ENCODE measurements at regions not wholly inside any gene's neighbourhood (a gene's known extent, or its start where the extent isn't known, plus 50 kb on each side); places are given as distances from the start of the nearest gene placed in this dataset.

DNA sequence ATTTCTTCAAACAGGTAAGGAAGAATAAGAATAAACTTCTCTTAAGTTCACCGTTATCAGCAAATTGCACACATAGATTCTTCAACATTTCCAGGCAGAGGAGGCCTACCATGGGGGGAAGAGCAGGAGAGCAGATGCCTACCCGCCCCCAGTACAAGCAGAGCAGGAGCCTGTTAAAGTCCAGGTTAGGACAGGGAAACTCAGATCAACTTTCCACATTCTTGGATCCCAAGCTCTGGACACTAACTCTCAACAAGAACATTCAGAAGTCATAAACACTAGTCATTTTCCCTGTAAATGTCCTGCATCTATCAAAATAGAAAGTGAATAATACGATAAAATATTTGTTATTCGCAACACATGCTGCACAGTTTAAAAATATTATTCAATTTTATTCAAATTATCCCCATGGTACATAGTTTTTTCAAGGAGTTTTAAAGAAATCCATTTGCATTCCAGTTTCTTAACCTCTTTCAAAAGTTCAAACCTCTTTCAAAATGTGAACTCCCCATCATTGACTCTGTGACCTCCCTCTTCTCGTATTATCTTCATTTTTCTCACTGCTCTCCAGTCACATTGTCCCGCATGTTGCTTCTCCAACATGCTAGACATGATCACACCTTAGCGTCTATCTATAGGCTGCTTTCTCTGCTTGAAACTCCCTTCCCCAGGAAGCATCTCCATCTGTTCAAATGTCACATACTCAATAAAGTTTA lies 185.2 kb upstream of the NEIL3 start:
- no peaks in the 10 kb centered on the region for H3K4me1 ChIP-seq (replicated peaks)
- DNase-seq (ENCODE audit: low read depth in 1 of 2, low spot score in 2 of 2): no peak

DNA sequence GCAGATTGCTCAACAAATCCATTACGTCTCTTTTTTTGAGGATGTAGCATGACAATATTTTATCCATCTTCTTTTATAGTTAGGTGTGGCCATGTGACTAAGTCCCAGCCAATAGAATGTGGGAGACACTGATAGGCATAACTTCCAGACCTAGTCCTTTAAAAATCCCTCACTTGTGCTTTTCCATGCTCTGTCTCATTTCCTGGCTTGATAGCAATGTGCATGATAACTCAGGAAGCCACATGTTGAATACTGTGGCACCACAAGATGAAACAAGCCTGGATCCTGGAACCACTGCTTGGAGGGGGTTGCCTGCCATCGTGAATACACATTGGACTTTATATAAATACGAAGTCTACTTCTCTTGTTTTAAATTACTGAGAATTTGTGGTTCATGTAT lies 184.0 kb upstream of the NEIL3 start:
- H3K27me3 ChIP-seq (replicated peaks): no peaks in the 10 kb centered on the region
- no peak for DNase-seq (ENCODE audit: low read depth in 1 of 2, low spot score in 2 of 2)
- no peaks in the 10 kb centered on the region for H3K4me1 ChIP-seq (replicated peaks)
- H3K4me3 ChIP-seq: no peak overlapping the region
- no peaks in the 10 kb centered on the region for H3K36me3 ChIP-seq
- H3K9me3 ChIP-seq (replicated peaks): no peaks in the 10 kb centered on the region
- no peak overlapping the region for H3K27ac ChIP-seq

More for the DNA sequence above, 185.2 kb upstream of the NEIL3 start:
- H3K9me3 ChIP-seq (replicated peaks): no peaks in the 10 kb centered on the region
- no peak overlapping the region for H3K4me3 ChIP-seq
- H3K36me3 ChIP-seq: no peaks in the 10 kb centered on the region
- H3K27me3 ChIP-seq (replicated peaks): no peaks in the 10 kb centered on the region
- H3K27ac ChIP-seq: no peak overlapping the region

DNA sequence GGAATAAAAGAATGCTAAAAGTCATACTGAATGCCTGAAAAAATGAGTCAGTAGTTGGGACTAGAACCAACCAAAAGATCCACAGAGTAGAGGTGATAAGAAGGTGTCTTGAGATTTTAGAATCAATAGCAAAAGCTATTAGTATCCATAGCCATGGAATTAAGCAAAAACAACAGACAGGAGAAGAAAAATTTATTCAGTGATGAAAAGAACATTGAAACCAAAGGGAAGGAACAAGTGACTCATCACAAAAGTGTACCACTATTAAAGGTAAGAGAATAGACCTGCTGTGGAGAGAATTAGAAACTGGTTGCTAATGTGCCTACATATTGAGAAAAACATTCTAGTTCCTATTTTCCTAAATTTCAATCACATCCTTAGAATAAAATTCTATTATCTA lies 182.0 kb upstream of the NEIL3 start:
- Histone ChIP-seq H3K36me3 (no peaks in the 10 kb centered on the region), H3K4me3 (no peak overlapping the region), H3K27me3 (replicated peaks) (no peaks in the 10 kb centered on the region), H3K4me1 (replicated peaks) (no peaks in the 10 kb centered on the region), H3K27ac (no peak overlapping the region), H3K9me3 (replicated peaks) (no peaks in the 10 kb centered on the region)
- no peak for DNase-seq (ENCODE audit: low read depth in 1 of 2, low spot score in 2 of 2)

DNA sequence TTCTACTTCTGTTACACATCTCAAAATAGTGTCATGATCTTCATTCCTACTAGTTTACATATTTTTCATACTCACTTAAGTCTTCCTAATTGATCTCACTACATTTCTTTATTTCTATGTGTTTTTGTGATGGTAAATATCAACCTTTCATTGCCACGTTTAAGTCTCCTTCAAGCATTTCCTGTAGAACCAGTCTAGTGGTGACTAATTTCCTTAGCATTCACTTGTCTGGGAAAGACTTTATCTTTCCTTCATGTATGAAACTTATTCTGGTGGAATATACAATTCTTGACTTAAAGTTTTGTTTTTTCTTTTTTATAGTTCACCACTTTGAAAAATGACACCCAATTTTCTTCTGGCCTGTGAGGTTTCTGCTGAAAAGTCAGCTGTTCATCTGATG lies 181.4 kb upstream of the NEIL3 start:
- Histone ChIP-seq H3K4me1 (replicated peaks) (no peaks in the 10 kb centered on the region), H3K27ac (no peak overlapping the region), H3K9me3 (replicated peaks) (no peaks in the 10 kb centered on the region), H3K27me3 (replicated peaks) (no peaks in the 10 kb centered on the region), H3K36me3 (no peaks in the 10 kb centered on the region), H3K4me3 (no peak overlapping the region)
- no peak for DNase-seq (ENCODE audit: low read depth in 1 of 2, low spot score in 2 of 2)

DNA sequence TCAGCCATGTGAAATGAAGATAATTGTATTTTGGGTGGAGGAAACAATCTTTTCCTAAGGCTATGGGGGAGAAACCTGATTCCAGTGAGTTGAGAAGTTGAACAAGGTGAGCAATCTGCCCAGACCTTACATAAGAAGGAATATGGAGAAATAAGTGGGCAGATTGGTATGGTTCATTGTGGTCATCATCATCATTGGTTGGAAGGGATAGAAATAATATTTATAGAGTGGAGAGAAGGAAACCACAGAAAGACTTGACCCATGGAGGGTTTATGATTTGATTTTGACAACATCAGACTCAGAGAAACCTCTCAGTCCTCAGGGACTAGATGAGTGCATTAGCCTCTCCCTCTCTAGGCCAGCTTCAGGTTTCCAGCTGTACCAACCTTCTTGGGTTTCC lies 177.9 kb upstream of the NEIL3 start:
- Histone ChIP-seq H3K27me3 (replicated peaks) (no peaks in the 10 kb centered on the region), H3K27ac (no peak overlapping the region), H3K4me1 (replicated peaks) (no peaks in the 10 kb centered on the region), H3K9me3 (replicated peaks) (no peaks in the 10 kb centered on the region), H3K36me3 (no peaks in the 10 kb centered on the region), H3K4me3 (no peak overlapping the region)
- no peak for DNase-seq (ENCODE audit: low read depth in 1 of 2, low spot score in 2 of 2)

DNA sequence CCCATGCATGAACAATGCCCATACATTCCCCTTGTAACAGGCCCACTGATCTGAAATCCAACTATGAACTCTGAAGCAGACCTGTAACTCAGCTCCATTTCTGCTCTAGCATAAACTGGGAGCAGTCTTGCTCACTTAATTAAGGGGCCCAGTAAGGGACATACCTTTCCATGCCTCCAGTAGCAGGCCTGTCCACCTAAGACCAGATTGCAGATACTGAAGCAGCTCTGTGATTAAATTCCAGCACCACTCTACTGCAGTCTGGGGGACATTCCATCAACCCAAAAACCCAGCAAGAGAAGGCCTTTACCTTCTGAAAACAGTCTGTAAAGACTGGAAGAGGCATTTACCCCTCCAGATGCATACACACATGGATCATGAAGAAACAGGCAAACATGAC lies 162.0 kb upstream of the NEIL3 start:
- H3K27ac ChIP-seq: no peak overlapping the region
- H3K4me1 ChIP-seq (replicated peaks): no peaks in the 10 kb centered on the region
- no peak for DNase-seq (ENCODE audit: low read depth in 1 of 2, low spot score in 2 of 2)
- no peak overlapping the region for H3K4me3 ChIP-seq
- no peaks in the 10 kb centered on the region for H3K36me3 ChIP-seq
- H3K27me3 ChIP-seq (replicated peaks): no peaks in the 10 kb centered on the region
- H3K9me3 ChIP-seq (replicated peaks): no peaks in the 10 kb centered on the region

DNA sequence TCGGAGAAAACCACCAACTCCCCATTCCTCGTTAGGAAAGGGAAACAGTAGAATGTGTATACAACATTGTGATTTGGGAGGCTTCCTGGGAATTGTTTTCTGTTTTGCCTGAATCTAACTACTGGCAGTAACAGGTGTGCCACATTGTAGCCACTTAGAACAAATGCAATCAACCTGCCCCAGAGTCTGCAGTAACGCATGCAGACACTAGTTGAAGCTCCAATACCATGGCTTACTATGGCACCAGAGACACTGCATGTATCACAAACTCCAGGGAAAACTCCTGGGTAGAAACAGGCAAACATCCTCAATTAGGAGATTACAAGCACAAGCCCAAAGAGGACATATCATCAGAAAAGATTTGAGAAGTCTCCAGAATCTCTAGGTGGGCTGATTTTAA lies 154.2 kb upstream of the NEIL3 start:
- no peaks in the 10 kb centered on the region for H3K36me3 ChIP-seq
- no peak for DNase-seq (ENCODE audit: low read depth in 1 of 2, low spot score in 2 of 2)
- no peaks in the 10 kb centered on the region for H3K4me1 ChIP-seq (replicated peaks)
- no peak overlapping the region for H3K4me3 ChIP-seq
- no peaks in the 10 kb centered on the region for H3K9me3 ChIP-seq (replicated peaks)
- no peaks in the 10 kb centered on the region for H3K27me3 ChIP-seq (replicated peaks)
- H3K27ac ChIP-seq: no peak overlapping the region

DNA sequence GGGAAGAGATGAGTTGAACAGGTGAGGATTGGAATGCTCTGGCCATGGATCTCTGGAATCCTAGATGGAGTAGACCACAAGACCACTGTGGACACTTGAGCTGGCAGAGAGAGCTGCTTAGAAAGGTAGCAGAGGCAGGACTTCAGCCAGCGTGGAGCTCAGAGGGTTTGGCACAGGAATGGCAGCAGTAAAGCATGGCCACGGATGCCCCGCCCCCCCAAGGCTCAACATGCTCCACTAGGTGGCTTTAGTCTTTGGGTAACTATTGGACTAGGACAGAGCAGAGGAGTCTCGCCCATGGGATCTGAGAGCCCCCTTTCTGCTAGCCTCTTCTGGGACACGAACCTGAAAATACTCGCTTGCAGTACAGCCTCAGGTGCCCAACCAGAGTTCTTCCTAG lies 150.1 kb upstream of the NEIL3 start:
- Histone ChIP-seq H3K27ac (no peak overlapping the region), H3K4me3 (no peak overlapping the region), H3K9me3 (replicated peaks) (no peaks in the 10 kb centered on the region), H3K27me3 (replicated peaks) (no peaks in the 10 kb centered on the region), H3K36me3 (no peaks in the 10 kb centered on the region), H3K4me1 (replicated peaks) (no peaks in the 10 kb centered on the region)
- DNase-seq (ENCODE audit: low read depth in 1 of 2, low spot score in 2 of 2): no peak

DNA sequence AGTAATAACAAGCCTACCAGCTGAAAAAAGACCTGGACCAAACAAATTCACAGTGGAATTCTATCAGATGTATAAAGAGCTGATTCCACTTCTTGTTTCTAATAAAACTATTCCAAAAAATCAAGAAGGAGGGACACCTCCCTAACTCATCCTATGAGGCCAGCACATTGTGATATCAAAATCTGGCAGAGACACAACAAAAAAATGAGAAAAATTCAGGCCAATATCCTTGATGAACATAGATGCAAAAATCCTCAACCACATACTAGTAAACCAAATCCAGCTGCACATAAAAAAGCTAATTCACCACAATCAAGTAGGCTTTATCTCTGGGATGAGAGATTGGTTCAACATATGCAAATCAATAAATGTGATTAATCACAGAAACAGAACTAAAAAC lies 147.9 kb upstream of the NEIL3 start:
- no peaks in the 10 kb centered on the region for H3K4me1 ChIP-seq (replicated peaks)
- DNase-seq (ENCODE audit: low read depth in 1 of 2, low spot score in 2 of 2): no peak
- no peak overlapping the region for H3K27ac ChIP-seq
- no peak overlapping the region for H3K4me3 ChIP-seq
- no peaks in the 10 kb centered on the region for H3K9me3 ChIP-seq (replicated peaks)
- no peaks in the 10 kb centered on the region for H3K36me3 ChIP-seq
- H3K27me3 ChIP-seq (replicated peaks): no peaks in the 10 kb centered on the region

DNA sequence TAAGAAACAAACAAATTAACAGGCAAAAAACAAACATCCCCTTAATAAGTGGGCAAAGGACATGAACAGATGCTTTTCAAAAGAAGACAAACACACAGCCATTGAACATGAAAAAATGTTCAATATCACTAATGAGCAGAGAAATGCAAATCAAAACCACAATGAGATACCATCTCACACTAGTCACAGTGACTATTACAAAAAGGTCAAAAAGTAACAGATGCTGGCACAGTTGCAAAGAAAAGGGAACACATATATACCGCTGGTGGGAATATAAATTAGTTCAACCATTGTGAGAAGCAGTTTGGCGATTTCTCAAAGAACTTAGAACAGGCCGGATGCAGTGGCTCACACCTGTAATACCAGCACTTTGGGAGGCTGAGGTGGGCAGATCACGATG lies 146.1 kb upstream of the NEIL3 start:
- H3K27ac ChIP-seq: no peak overlapping the region
- H3K36me3 ChIP-seq: no peaks in the 10 kb centered on the region
- no peaks in the 10 kb centered on the region for H3K27me3 ChIP-seq (replicated peaks)
- H3K4me3 ChIP-seq: no peak overlapping the region
- DNase-seq (ENCODE audit: low read depth in 1 of 2, low spot score in 2 of 2): no peak
- no peaks in the 10 kb centered on the region for H3K4me1 ChIP-seq (replicated peaks)
- H3K9me3 ChIP-seq (replicated peaks): no peaks in the 10 kb centered on the region

DNA sequence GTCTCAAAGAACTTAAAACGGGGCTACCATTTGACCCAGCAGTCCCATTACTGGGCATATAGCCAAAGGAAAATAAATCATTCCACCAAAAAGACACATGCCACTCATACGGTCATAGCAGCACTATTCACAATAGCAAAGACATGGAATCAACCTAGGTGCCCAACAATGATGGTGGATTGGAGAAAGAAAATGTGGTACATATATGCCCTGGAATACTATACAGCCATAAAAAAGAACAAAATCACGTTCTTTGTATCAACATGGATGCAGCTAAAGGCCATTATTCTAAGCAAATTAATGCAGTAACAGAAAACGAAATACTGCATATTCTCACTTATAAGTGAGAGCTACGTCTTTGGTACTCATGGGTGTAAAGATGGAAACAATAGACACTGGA lies 138.1 kb upstream of the NEIL3 start:
- Histone ChIP-seq H3K4me1 (replicated peaks) (no peaks in the 10 kb centered on the region), H3K27me3 (replicated peaks) (no peaks in the 10 kb centered on the region), H3K36me3 (no peaks in the 10 kb centered on the region), H3K27ac (no peak overlapping the region), H3K4me3 (no peak overlapping the region), H3K9me3 (replicated peaks) (no peaks in the 10 kb centered on the region; the same call in 1 of the 2 replicates)
- DNase-seq (ENCODE audit: low read depth in 1 of 2, low spot score in 2 of 2): no peak

DNA sequence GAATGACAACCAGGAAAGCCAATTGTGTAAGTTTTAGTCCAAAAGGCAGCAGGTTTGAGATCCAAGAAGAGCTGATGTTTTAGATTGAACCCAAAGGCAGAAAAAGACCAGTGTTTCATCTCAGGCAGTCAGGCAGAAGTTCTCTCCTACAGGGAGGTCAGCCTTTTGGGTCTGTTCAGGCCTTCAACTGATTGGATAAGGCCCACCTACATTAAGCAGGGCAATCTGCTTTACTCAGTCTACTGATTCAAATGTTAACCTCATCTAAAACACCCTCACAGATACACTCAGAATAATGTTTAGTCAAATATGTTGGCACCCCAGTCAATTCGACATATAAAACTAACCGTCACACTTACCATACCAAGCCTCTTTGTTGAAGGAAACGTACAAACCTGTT lies 134.2 kb upstream of the NEIL3 start:
- Histone ChIP-seq H3K9me3 (replicated peaks) (no peaks in the 10 kb centered on the region; the same call in 1 of the 2 replicates), H3K4me3 (no peak overlapping the region), H3K27ac (no peak overlapping the region)

DNA sequence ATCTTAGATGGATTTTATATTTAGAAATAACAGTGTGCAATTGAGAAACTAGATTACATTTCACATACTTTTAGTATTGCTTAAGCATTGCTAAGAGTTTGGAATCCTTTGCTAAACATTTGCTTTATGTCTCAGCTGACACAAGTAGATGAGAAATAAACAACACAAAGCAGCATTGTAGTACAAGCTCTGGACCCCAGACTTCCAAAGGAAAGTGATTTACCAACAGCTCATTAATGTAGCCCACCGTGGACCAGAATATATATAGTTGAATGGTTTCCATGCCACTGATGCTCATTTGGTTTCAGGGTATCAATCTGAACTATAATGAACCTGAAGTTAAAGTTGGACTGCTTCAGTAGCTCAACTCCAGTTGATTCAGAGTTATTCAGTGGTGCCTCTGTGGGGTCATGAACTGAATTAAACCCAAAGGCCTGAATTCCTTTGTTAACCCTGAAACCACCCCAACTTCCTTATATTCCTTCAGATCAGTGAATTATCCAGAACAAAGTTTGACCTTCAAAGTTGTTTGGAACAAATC lies 132.1 kb upstream of the NEIL3 start:
- H3K36me3 ChIP-seq: no peaks in the 10 kb centered on the region
- H3K27ac ChIP-seq: no peak overlapping the region
- H3K9me3 ChIP-seq (replicated peaks): no peaks in the 10 kb centered on the region; the same call in 1 of the 2 replicates
- DNase-seq (ENCODE audit: low read depth in 1 of 2, low spot score in 2 of 2): no peak
- H3K4me1 ChIP-seq (replicated peaks): no peaks in the 10 kb centered on the region
- H3K27me3 ChIP-seq (replicated peaks): no peaks in the 10 kb centered on the region
- no peak overlapping the region for H3K4me3 ChIP-seq

More for the DNA sequence above, 134.2 kb upstream of the NEIL3 start:
- DNase-seq (ENCODE audit: low read depth in 1 of 2, low spot score in 2 of 2): no peak
- H3K27me3 ChIP-seq (replicated peaks): no peaks in the 10 kb centered on the region
- H3K4me1 ChIP-seq (replicated peaks): no peaks in the 10 kb centered on the region
- no peaks in the 10 kb centered on the region for H3K36me3 ChIP-seq

DNA sequence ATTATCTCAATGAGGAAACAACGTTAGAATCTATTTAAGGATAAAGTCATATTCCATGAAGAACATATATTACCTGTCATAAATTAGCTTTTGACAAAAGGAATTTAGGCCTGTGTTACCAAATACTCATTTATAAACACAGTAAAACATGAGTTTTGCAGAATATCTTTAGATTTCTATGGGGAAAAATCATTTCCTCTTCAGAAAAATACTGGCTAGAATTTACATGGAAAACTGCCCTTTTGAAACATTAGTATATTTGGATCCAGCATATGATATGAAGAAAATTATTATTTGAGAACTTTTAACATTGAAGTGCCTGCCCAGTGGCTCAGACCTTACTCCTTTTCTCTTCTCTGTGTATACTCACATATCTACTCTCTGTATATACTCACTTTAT lies 131.4 kb upstream of the NEIL3 start:
- no peak for DNase-seq (ENCODE audit: low read depth in 1 of 2, low spot score in 2 of 2)
- no peaks in the 10 kb centered on the region for H3K4me1 ChIP-seq (replicated peaks)
- H3K27ac ChIP-seq: no peak overlapping the region
- H3K9me3 ChIP-seq (replicated peaks): no peaks in the 10 kb centered on the region; the same call in 1 of the 2 replicates
- no peak overlapping the region for H3K4me3 ChIP-seq
- H3K27me3 ChIP-seq (replicated peaks): no peaks in the 10 kb centered on the region
- no peaks in the 10 kb centered on the region for H3K36me3 ChIP-seq

DNA sequence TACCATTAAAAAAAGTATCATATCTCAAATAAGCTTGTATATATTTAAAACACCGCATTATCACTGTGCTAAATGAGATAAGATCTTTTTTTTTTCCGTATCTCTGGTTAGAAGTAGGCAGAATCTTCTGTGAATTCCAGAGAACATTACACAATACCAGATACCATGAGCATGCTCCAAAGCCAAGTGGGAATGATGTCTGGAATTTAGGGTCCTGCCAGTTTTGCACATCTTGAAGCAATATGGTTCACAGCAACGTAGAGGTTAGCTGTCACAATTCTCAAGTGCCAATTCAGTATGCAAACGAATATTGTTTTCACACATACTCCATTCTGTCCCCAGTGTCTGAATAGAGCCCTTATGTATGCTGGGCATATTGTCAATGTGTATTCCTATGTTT lies 127.5 kb upstream of the NEIL3 start:
- Histone ChIP-seq H3K9me3 (replicated peaks) (no peaks in the 10 kb centered on the region), H3K27me3 (replicated peaks) (no peaks in the 10 kb centered on the region), H3K4me1 (replicated peaks) (no peaks in the 10 kb centered on the region), H3K36me3 (no peaks in the 10 kb centered on the region), H3K27ac (no peak overlapping the region), H3K4me3 (no peak overlapping the region)
- no peak for DNase-seq (ENCODE audit: low read depth in 1 of 2, low spot score in 2 of 2)

Data from SJSA1 (cell line).